ENCODE measurements at regions not wholly inside any gene's neighbourhood (a gene's known extent, or its start where the extent isn't known, plus 50 kb on each side); places are given as distances from the start of the nearest gene placed in this dataset.

- no peak for DNase-seq (ENCODE audit: low read depth)
Observed at GRCh38 chr1:193309936-193310475, 123.6 kb upstream of the B3GALT2 start.

GRCh38 chr1:193308438-193308837, 122.0 kb upstream of the B3GALT2 start:
- DNase-seq (ENCODE audit: low read depth) = peak; percentile 83

GRCh38 chr1:193306430-193306829, 120.0 kb upstream of the B3GALT2 start:
- no peak for DNase-seq (ENCODE audit: low read depth)
